Hepatocyte (in vitro differentiated cells): ENCODE measurements at regions not wholly inside any gene's neighbourhood (a gene's known extent, or its start where the extent isn't known, plus 50 kb on each side); places are given as distances from the start of the nearest gene placed in this dataset.

ENCODE experiments used
- CTCF ChIP-seq: fragments of 200-600 bp; sonication (generic); IDR thresholded peaks from 2 replicates; pipeline ENCODE4 v1.5.1; 2016; ENCODE audit warnings: antibody characterized with exemption, mild to moderate bottlenecking; ENCODE audit not compliant: poor library complexity
- EZH2 ChIP-seq: fragments of 200-600 bp; sonication (generic); IDR thresholded peaks from 2 replicates; pipeline ENCODE4 v1.6.1; 2016; ENCODE audit warnings: antibody characterized with exemption, mild to moderate bottlenecking, borderline replicate concordance
- EZH2phosphoT487 ChIP-seq: fragments of 200-600 bp; sonication (generic); IDR thresholded peaks from one replicate; pipeline ENCODE4 v1.6.1; 2018; ENCODE audit warnings: antibody characterized with exemption, mild to moderate bottlenecking, low read depth, moderate library complexity; ENCODE audit not compliant: unreplicated experiment, severe bottlenecking

GRCh38 chr20:48080583-48080982 lies 295.3 kb upstream of the SULF2 start:
- TF ChIP-seq EZH2: no peak
- no peak for TF ChIP-seq EZH2phosphoT487
- no peak for TF ChIP-seq CTCF
